ENCODE measurements at regions not wholly inside any gene's neighbourhood (a gene's known extent, or its start where the extent isn't known, plus 50 kb on each side); places are given as distances from the start of the nearest gene placed in this dataset.
"Not testable (repeated sequence)": the region's sequence is repeated elsewhere in the genome, so short reads cannot be mapped to it uniquely, and the experiment has no call there.

- DNase-seq (ENCODE audit: low spot score); in situ Hi-C loops (cut with HindIII; ENCODE audit: low sequenced_read_pairs): not testable (repeated sequence)
Measured at GRCh38 chr5:124103056-124103455, 591.1 kb downstream of the CSNK1G3 start.

- DNase-seq (ENCODE audit: low spot score): no peak
- in situ Hi-C loops (cut with HindIII; ENCODE audit: low sequenced_read_pairs): no loop called here
Measured at GRCh38 chr5:124102486-124102885, 590.5 kb downstream of the CSNK1G3 start.

- in situ Hi-C loops (cut with HindIII; ENCODE audit: low sequenced_read_pairs): no loop called here
- DNase-seq (ENCODE audit: low spot score): no peak
Measured at GRCh38 chr5:124093658-124094057, 581.7 kb downstream of the CSNK1G3 start.

GRCh38 chr5:124090115-124090514 lies 578.1 kb downstream of the CSNK1G3 start:
- in situ Hi-C loops (cut with HindIII; ENCODE audit: low sequenced_read_pairs): no loop called here
- no peak for DNase-seq (ENCODE audit: low spot score)

DNA sequence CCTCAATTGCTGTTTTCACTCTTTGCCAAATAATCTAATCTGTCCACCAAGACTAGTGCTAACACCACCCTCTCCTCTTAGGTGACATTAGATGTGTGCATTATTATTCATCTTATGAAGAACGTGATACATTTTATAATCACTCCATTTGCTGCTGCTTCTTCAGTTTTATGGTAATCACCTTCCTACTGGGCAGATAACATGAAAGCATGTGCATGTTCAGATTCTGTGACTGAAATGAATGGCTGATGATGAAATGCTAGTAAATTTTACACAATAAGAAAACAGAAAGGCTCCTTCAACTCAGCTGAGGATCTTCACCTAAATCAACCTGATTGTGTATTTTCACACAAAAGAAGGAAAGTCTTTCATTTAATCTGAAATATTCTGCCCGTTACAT lies 577.6 kb downstream of the CSNK1G3 start:
- DNase-seq (ENCODE audit: low spot score): no peak
- in situ Hi-C loops (cut with HindIII; ENCODE audit: low sequenced_read_pairs): no loop called here

DNA sequence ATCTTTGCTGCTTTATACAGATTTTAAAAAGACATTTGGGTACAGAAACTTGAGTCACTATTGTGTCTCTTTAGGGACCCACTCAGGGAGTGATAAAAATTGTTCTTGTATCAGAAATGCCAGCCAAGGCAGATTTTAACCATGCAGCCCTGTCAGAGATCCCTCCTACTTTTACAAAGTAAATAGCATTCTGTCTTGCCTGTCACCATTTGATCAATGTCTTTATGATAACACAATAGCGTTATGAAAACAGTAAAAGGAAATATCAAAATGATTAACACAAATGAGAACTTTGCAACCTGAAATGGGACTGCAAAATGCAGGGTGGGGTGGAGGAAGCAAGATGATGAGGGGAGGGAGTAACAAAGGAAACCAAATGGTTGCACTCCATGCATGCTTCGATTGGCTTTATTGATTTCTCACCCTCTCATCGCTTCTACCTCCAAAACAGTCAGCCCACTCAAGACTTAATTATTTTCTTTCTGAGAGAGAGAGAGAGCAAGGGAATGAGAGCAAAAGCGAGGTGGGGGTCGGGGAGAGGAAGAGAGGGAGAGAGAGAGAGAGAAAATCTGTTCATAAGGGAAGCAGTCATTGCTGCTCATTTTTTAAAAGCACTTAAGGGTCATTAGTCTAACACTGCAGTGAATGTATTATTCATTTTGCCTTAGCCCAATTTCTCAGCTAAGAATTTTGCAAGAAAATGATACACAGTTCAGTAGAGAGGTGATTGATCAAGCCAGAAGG lies 576.5 kb downstream of the CSNK1G3 start:
- in situ Hi-C loops (cut with HindIII; ENCODE audit: low sequenced_read_pairs): no loop called here
- no peak for DNase-seq (ENCODE audit: low spot score)

- DNase-seq (ENCODE audit: low spot score): no peak
- in situ Hi-C loops (cut with HindIII; ENCODE audit: low sequenced_read_pairs): no loop called here
Measured at GRCh38 chr5:124087752-124088151, 575.8 kb downstream of the CSNK1G3 start.

DNA sequence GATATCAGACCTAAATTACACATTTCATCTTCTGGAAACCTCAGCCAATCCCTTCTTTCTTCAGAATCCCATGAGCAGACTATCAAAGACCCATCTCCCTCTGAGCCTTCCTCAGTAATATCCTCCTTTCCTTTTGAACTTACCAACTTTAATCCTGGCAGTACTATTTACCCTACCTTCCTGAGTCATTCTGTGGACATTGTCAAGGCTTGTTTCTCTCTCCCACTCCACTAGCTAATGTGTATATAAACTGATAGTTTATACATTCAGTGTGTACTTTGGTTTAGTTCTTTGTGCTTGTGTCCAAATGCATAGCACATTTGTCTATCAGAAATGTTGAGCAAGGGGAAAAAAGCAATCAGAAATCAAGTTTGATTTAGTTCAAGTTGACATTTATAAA lies 568.3 kb downstream of the CSNK1G3 start:
- in situ Hi-C loops (cut with HindIII; ENCODE audit: low sequenced_read_pairs): no loop called here
- DNase-seq (ENCODE audit: low spot score): no peak

- in situ Hi-C loops (cut with HindIII; ENCODE audit: low sequenced_read_pairs): no loop called here
- no peak for DNase-seq (ENCODE audit: low spot score)
Measured at GRCh38 chr5:124079062-124079461, 567.1 kb downstream of the CSNK1G3 start.

DNA sequence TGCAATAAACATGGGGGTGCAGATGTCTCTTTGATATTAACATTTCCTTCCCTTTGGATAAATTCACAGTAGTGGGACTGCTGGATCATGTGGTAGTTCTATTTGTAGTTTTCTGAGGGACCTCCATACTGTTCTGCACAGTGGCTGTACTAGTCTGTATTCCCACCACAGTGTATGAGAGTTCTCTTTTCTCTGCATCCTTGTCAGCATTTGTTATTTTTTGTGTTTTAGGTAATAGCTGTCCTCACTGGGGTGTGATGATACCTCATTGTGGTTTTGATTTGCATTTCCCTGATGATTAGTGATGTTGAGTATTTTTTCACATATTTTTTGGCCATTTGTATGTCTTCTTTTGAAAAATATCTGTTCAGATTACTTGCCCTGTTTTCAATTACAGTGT lies 562.5 kb downstream of the CSNK1G3 start:
- DNase-seq (ENCODE audit: low spot score): no peak
- in situ Hi-C loops (cut with HindIII; ENCODE audit: low sequenced_read_pairs): no loop called here

GRCh38 chr5:124072570-124072969 lies 560.6 kb downstream of the CSNK1G3 start:
- no peak for DNase-seq (ENCODE audit: low spot score)
- in situ Hi-C loops (cut with HindIII; ENCODE audit: low sequenced_read_pairs): no loop called here

GRCh38 chr5:124071039-124071438 lies 559.1 kb downstream of the CSNK1G3 start:
- in situ Hi-C loops (cut with HindIII; ENCODE audit: low sequenced_read_pairs): no loop called here
- DNase-seq (ENCODE audit: low spot score): no peak

- in situ Hi-C loops (cut with HindIII; ENCODE audit: low sequenced_read_pairs): no loop called here
- no peak for DNase-seq (ENCODE audit: low spot score)
Measured at GRCh38 chr5:124065508-124065907, 553.5 kb downstream of the CSNK1G3 start.

GRCh38 chr5:124064956-124065355 lies 553.0 kb downstream of the CSNK1G3 start:
- in situ Hi-C loops (cut with HindIII; ENCODE audit: low sequenced_read_pairs): no loop called here
- DNase-seq (ENCODE audit: low spot score): no peak

GRCh38 chr5:124061663-124062062 lies 549.7 kb downstream of the CSNK1G3 start:
- in situ Hi-C loops (cut with HindIII; ENCODE audit: low sequenced_read_pairs): no loop called here
- DNase-seq (ENCODE audit: low spot score): no peak

DNA sequence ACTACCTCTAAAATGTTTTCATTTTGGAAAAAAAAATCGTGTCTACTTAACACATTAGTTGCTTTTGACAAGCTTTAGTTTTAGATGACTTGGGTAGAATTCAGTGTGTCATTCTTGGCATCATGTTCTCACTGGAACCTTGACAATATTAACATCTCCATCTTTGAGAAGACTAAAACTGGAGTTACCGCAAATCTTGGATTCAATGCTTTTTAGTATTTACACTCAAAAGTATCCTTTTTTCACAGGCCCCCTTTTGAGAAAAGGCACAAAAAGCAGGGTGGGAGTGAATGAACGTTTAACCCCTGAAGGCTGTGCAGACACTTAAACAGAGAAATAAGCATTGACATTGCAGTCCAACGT lies 549.1 kb downstream of the CSNK1G3 start:
- in situ Hi-C loops (cut with HindIII; ENCODE audit: low sequenced_read_pairs): no loop called here
- DNase-seq (ENCODE audit: low spot score): peak; percentile 27

DNA sequence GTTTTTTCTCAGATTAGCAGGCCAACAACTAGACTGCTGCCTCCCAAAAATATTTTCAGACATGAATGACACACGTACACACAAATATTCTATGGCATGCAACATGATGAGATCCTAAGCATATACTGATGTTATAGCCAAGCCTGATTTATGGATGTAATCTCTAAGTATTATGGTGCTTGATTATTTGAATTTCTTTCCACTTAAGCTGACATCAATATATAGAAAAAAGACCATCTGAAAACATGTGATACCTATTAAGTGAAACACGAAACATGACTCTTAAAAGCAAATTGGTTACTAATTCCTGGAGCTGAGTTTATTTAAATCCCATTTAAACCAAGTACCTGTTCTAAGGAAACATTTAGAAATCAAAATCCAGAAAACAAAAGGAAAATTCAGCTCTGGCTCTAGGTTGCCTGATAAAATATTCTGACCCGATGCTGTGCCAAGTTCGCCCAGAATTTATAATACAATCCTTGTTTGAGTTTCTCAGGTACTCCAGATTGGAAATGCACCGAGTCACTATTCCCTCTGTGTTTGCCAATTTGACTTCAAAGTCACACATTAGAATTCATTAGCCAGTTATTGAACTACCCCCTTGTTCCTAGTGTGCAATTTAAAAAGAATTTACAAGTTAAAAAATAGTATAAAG lies 548.6 kb downstream of the CSNK1G3 start:
- in situ Hi-C loops (cut with HindIII; ENCODE audit: low sequenced_read_pairs): no loop called here
- DNase-seq (ENCODE audit: low spot score): peak; percentile 20

DNA sequence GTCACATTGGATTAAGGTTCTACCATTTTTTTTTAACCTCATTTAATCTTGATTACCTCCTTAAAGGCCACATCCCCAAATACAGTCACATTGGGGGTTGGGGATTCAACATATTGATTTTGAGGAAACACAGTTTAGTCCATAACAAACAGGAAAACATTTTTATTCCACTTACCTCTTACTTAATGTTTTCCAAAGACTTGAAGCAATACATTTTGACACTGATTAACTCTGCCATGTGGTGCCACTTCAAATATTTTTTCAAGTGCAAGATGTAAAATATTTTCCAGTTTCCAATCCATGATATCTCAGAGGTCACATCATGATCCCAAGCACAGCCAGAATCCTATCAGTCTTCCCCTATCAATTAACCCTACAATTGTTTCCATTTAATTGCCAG lies 548.0 kb downstream of the CSNK1G3 start:
- DNase-seq (ENCODE audit: low spot score): no peak
- in situ Hi-C loops (cut with HindIII; ENCODE audit: low sequenced_read_pairs): no loop called here

DNA sequence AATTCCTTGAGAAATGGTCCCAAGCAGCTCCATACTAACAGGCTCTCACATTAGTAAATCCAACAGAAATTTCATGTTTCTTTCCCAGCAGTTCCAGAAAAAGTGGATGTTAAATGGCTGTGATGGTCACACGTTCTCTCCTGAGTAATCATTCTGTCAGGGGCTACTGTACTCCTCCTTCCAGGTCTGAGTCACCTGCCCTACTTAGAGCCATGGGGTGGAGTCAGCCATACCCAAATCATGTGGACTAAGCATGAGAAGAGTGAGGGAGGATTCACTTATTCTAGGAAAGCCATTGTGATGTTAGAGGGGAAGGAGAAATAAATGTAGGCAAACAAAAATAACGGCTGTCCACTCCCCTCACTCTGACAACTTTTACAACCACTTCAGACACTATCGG lies 547.2 kb downstream of the CSNK1G3 start:
- in situ Hi-C loops (cut with HindIII; ENCODE audit: low sequenced_read_pairs): no loop called here
- no peak for DNase-seq (ENCODE audit: low spot score)

- in situ Hi-C loops (cut with HindIII; ENCODE audit: low sequenced_read_pairs): no loop called here
- DNase-seq (ENCODE audit: low spot score): peak; percentile 86
Measured at GRCh38 chr5:124057724-124058231, 545.8 kb downstream of the CSNK1G3 start.
